IMR-90 (cell line): ENCODE measurements at regions not wholly inside any gene's neighbourhood (a gene's known extent, or its start where the extent isn't known, plus 50 kb on each side); places are given as distances from the start of the nearest gene placed in this dataset.

ENCODE experiments used
- ATAC-seq: fragments of 200-7000 bp; cut with Tn5 transposase; 2 replicates; pipeline ENCODE4 v1.9.1; 2020; ENCODE audit warnings: low read depth, mild to moderate bottlenecking, moderate library complexity
- BruUV-seq: library from RNA; stranded (reverse); fragments of 400-500 nt; replicated peaks from 2 replicates; lab custom pipeline; 2021; lab: Mats Ljungman, UMichigan
- CTCF ChIA-PET: fragments of 300-600 bp; formaldehyde crosslinking; extraction: SDS; loops from one replicate; lab custom pipeline; 2021; ENCODE audit warnings: antibody characterized with exemption; lab: Yijun Ruan, JAX
- POLR2A ChIA-PET: fragments of 300-600 bp; sonication (Branson Sonifier 250); formaldehyde crosslinking; loops from one replicate; lab custom pipeline; 2022; ENCODE audit warnings: antibody characterized with exemption; ENCODE audit not compliant: unreplicated experiment; lab: Charles Lee
- DNase-seq: peaks from one replicate; pipeline ENCODE4 v3.0.0; 2013
- H2AFZ ChIP-seq: replicated peaks from 2 replicates; pipeline ENCODE3; 2013; ENCODE audit warnings: low read length, mild to moderate bottlenecking; ENCODE audit not compliant: poor library complexity
- H2AK5ac ChIP-seq: 2 replicates; pipeline ENCODE4 v1.6.1; 2013; ENCODE audit warnings: low read depth, low read length, inconsistent platforms
- H2AK9ac ChIP-seq: replicated peaks from 2 replicates; pipeline ENCODE3; 2013; ENCODE audit warnings: mild to moderate bottlenecking, low read depth, low read length, moderate library complexity; ENCODE audit not compliant: poor library complexity
- H2BK120ac ChIP-seq: 2 replicates; pipeline ENCODE4 v1.6.1; 2013; ENCODE audit warnings: low read depth, low read length, inconsistent platforms
- H2BK15ac ChIP-seq: 3 replicates; pipeline ENCODE4 v1.6.1; 2013; ENCODE audit warnings: low read depth, low read length, inconsistent platforms
- H2BK20ac ChIP-seq: 2 replicates; pipeline ENCODE4 v1.6.1; 2013; ENCODE audit warnings: low read depth, mild to moderate bottlenecking, inconsistent platforms, low read length, moderate library complexity
- H2BK5ac ChIP-seq: 2 replicates; pipeline ENCODE4 v1.6.1; 2013; ENCODE audit warnings: mild to moderate bottlenecking, low read depth, low read length, inconsistent platforms; ENCODE audit not compliant: poor library complexity, severe bottlenecking
- H3K14ac ChIP-seq: replicated peaks from 2 replicates; pipeline ENCODE4 v1.6.1; 2013; ENCODE audit warnings: low read depth, low read length, inconsistent platforms
- H3K18ac ChIP-seq: 2 replicates; pipeline ENCODE4 v1.6.1; 2013; ENCODE audit warnings: low read depth, low read length, control low read depth
- H3K23ac ChIP-seq: 2 replicates; pipeline ENCODE4 v1.6.1; 2013; ENCODE audit warnings: low read depth, low read length, inconsistent platforms
- H3K27ac ChIP-seq: 2 replicates; pipeline ENCODE4 v1.5.1; 2013; ENCODE audit warnings: mild to moderate bottlenecking, control low read depth, low read length; ENCODE audit not compliant: insufficient read depth
- H3K27me3 ChIP-seq: 2 replicates; pipeline ENCODE4 v1.6.1; 2013; ENCODE audit warnings: low read length; ENCODE audit not compliant: control insufficient read depth, insufficient read depth
- H3K36me3 ChIP-seq: 2 replicates; pipeline ENCODE4 v1.6.1; 2013; ENCODE audit warnings: low read length, mixed read lengths; ENCODE audit not compliant: control insufficient read depth, insufficient read depth
- H3K4ac ChIP-seq: 2 replicates; pipeline ENCODE4 v1.6.1; 2013; ENCODE audit warnings: low read depth, low read length, inconsistent platforms
- H3K4me1 ChIP-seq: 2 replicates; pipeline ENCODE4 v1.6.1; 2013; ENCODE audit warnings: low read length, mixed read lengths; ENCODE audit not compliant: control insufficient read depth, insufficient read depth
- H3K4me2 ChIP-seq: 2 replicates; pipeline ENCODE4 v1.6.1; 2013; ENCODE audit warnings: low read depth, mild to moderate bottlenecking, control low read depth, low read length, moderate library complexity
- H3K4me3 ChIP-seq: 2 replicates; pipeline ENCODE4 v1.5.1; 2013; ENCODE audit warnings: low read depth, mild to moderate bottlenecking, control low read depth, low read length, moderate library complexity; ENCODE audit not compliant: insufficient read depth
- H3K56ac ChIP-seq: 2 replicates; pipeline ENCODE4 v1.6.1; 2013; ENCODE audit warnings: low read length, inconsistent platforms; ENCODE audit not compliant: insufficient read depth; ENCODE audit errors: extremely low read depth
- H3K79me1 ChIP-seq, 2 experiments: 2 replicates each; pipeline ENCODE4 v1.6.1; 2013; ENCODE audit warnings: low read length in 2 of 2, inconsistent platforms in 1 of 2, low read depth in 1 of 2
- H3K9ac ChIP-seq: 2 replicates; pipeline ENCODE4 v1.6.1; 2013; ENCODE audit warnings: low read depth, low read length, control low read depth
- H3K9me1 ChIP-seq: 2 replicates; pipeline ENCODE4 v1.6.1; 2013; ENCODE audit warnings: low read length, inconsistent platforms; ENCODE audit not compliant: insufficient read depth
- H3K9me3 ChIP-seq: 2 replicates; pipeline ENCODE4 v1.6.1; 2013; ENCODE audit warnings: low read length; ENCODE audit not compliant: control insufficient read depth, insufficient read depth
- H4K20me1 ChIP-seq: 2 replicates; pipeline ENCODE4 v1.6.1; 2013; ENCODE audit warnings: low read length, inconsistent platforms; ENCODE audit not compliant: insufficient read depth
- H4K5ac ChIP-seq: 2 replicates; pipeline ENCODE4 v1.6.1; 2013; ENCODE audit warnings: mild to moderate bottlenecking, low read depth, low read length, control low read depth
- H4K8ac ChIP-seq, 2 experiments: 2 replicates each; pipeline ENCODE4 v1.6.1; 2013; ENCODE audit warnings: low read depth in 2 of 2, low read length in 2 of 2, control low read depth in 1 of 2, inconsistent platforms in 1 of 2
- H4K91ac ChIP-seq: 2 replicates; pipeline ENCODE4 v1.6.1; 2013; ENCODE audit warnings: low read depth, low read length, inconsistent platforms; ENCODE audit not compliant: insufficient read depth
- BHLHE40 ChIP-seq: fragments of 150-350 bp; IDR thresholded peaks from 2 replicates; pipeline ENCODE4 v1.6.1; 2016; ENCODE audit warnings: mild to moderate bottlenecking, low read depth, low read length
- CEBPB ChIP-seq: IDR thresholded peaks from 2 replicates; pipeline ENCODE4 v1.6.1; 2012; ENCODE audit warnings: low read depth, low read length, improper control_type of control experiment
- MAFK ChIP-seq: IDR thresholded peaks from 2 replicates; pipeline ENCODE4 v1.6.1; 2012; ENCODE audit warnings: low read depth, low read length, improper control_type of control experiment
- MAZ ChIP-seq: IDR thresholded peaks from 2 replicates; pipeline ENCODE4 v1.6.1; 2012; ENCODE audit warnings: low read depth, mild to moderate bottlenecking, low read length, improper control_type of control experiment, moderate library complexity, borderline replicate concordance
- RCOR1 ChIP-seq: IDR thresholded peaks from 2 replicates; pipeline ENCODE4 v1.6.1; 2012; ENCODE audit warnings: mild to moderate bottlenecking, low read length, improper control_type of control experiment; ENCODE audit not compliant: insufficient replicate concordance
- RFX5 ChIP-seq: IDR thresholded peaks from 2 replicates; pipeline ENCODE4 v1.8.0; 2012; ENCODE audit warnings: low read depth, mild to moderate bottlenecking, low read length, moderate library complexity
- SMC3 ChIP-seq: fragments of 150-350 bp; IDR thresholded peaks from 2 replicates; pipeline ENCODE4 v1.6.1; 2016; ENCODE audit warnings: low read depth, mild to moderate bottlenecking, antibody characterized with exemption, low read length, moderate library complexity
- WGBS, 2 experiments: methylation state at CpG; one replicate each; pipeline versions ENCODE4 v1.1.5 to v1.1.7; 2013; ENCODE audit warnings: missing lambda C conversion rate in 2 of 2; ENCODE audit not compliant: insufficient read length in 1 of 2; ENCODE audit errors: extremely low coverage in 2 of 2; 5-methylcytosine and 5-hydroxymethylcytosine counted together
- dilution Hi-C: fragments of 300-500 bp; cut with HindIII; formaldehyde crosslinking; loops from one replicate; pipeline ENCODE4 v1.14.3; 2018; ENCODE audit warnings: low sequenced_read_pairs; ENCODE audit not compliant: unreplicated experiment
- in situ Hi-C: fragments of 300-500 bp; cut with MboI; formaldehyde crosslinking; loops from 3 replicates; pipeline ENCODE4 v1.14.3; 2019; ENCODE audit warnings: low sequenced_read_pairs, inconsistent platforms, mixed read lengths
- intact Hi-C: fragments of 100-400 bp; cut with micrococcal nuclease; formaldehyde crosslinking; loops from 2 replicates; pipeline ENCODE4 v1.10.0; 2022
- TF ChIP-seq, protein P1 (sequence below): fragments of 150-350 bp; IDR thresholded peaks from 2 replicates; pipeline ENCODE4 v1.6.1; 2016; ENCODE audit warnings: low read depth, mild to moderate bottlenecking, low read length, moderate library complexity, borderline replicate concordance
- TF ChIP-seq, protein P2 (sequence below): conservative IDR thresholded peaks from 2 replicates; pipeline ENCODE4 v1.5.1; 2012; ENCODE audit warnings: mild to moderate bottlenecking, low read depth, low read length, improper control_type of control experiment

DNA sequence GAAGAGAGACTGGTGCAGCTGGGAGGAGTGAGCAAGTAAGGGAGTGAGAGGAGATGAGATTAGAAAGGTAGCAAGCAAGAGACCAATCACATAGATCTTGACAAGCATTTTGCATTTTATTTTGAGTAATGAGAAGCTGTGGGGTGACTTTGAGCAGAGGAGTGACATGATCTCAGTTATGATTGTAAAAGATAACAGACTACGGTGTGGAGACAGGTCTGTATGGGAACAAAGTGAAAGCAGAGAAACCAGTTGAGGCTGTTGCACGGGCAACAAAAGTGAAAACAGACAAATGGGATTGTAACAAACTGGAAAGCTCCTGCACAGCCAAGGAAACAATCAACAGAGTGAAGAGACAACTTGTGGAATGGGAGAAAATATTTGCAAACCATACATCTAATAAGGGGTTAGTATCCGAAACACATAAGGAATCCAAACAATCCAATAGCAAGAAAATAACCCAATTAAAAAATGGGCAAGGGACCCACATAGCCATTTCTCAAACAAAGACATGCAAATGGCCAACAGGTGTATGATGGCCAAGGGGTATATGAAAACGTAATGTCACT lies 68.4 kb downstream of the SNRPE start:
- WGBS, 2 experiments, result 43% methylated on average over 1 of the region's 4 CpGs; no CpG with 5 or more reads in 1 of the 2 experiments
- TF ChIP-seq, protein P1, sequence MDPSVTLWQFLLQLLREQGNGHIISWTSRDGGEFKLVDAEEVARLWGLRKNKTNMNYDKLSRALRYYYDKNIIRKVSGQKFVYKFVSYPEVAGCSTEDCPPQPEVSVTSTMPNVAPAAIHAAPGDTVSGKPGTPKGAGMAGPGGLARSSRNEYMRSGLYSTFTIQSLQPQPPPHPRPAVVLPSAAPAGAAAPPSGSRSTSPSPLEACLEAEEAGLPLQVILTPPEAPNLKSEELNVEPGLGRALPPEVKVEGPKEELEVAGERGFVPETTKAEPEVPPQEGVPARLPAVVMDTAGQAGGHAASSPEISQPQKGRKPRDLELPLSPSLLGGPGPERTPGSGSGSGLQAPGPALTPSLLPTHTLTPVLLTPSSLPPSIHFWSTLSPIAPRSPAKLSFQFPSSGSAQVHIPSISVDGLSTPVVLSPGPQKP, result no peak
- TF ChIP-seq RFX5, result no peak
- TF ChIP-seq, protein P2, sequence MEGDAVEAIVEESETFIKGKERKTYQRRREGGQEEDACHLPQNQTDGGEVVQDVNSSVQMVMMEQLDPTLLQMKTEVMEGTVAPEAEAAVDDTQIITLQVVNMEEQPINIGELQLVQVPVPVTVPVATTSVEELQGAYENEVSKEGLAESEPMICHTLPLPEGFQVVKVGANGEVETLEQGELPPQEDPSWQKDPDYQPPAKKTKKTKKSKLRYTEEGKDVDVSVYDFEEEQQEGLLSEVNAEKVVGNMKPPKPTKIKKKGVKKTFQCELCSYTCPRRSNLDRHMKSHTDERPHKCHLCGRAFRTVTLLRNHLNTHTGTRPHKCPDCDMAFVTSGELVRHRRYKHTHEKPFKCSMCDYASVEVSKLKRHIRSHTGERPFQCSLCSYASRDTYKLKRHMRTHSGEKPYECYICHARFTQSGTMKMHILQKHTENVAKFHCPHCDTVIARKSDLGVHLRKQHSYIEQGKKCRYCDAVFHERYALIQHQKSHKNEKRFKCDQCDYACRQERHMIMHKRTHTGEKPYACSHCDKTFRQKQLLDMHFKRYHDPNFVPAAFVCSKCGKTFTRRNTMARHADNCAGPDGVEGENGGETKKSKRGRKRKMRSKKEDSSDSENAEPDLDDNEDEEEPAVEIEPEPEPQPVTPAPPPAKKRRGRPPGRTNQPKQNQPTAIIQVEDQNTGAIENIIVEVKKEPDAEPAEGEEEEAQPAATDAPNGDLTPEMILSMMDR, result no peak
- no peak for TF ChIP-seq SMC3
- no peak for TF ChIP-seq RCOR1
- TF ChIP-seq MAFK, result no peak
- TF ChIP-seq CEBPB, result no peak
- TF ChIP-seq BHLHE40, result no peak
- no peak for TF ChIP-seq MAZ

More for the DNA sequence above, 68.4 kb downstream of the SNRPE start:
- peaks cover 6% of the 10 kb centered on the region; the same call in 1 of the 2 replicates for H4K20me1 ChIP-seq
- H2AK5ac ChIP-seq, result no peak overlapping the region
- no peaks in the 10 kb centered on the region for H3K9me1 ChIP-seq
- no peak overlapping the region for H2AFZ ChIP-seq
- DNase-seq (no peak), ATAC-seq (no peak)
- H3K14ac ChIP-seq, result no peak overlapping the region
- no peak overlapping the region for H3K9ac ChIP-seq
- H4K5ac ChIP-seq, result no peak overlapping the region
- H3K36me3 ChIP-seq, result no peaks in the 10 kb centered on the region
- H2BK15ac ChIP-seq, result no peak overlapping the region
- peaks cover 5% of the 10 kb centered on the region for H3K27me3 ChIP-seq
- H3K27ac ChIP-seq, result no peak overlapping the region
- no peaks in the 10 kb centered on the region for H3K79me1 ChIP-seq
- no peak overlapping the region for H2AK9ac ChIP-seq
- H2BK20ac ChIP-seq, result no peak overlapping the region
- in situ Hi-C loops, result no loop called here
- no TSS peak for BruUV-seq
- H3K56ac ChIP-seq, result no peak overlapping the region
- H3K4me1 ChIP-seq, result no peaks in the 10 kb centered on the region; the same call in 1 of the 2 replicates
- H3K9me3 ChIP-seq, result no peaks in the 10 kb centered on the region; the same call in 1 of the 2 replicates
- intact Hi-C loops, result no loop called here
- dilution Hi-C loops, result no loop called here
- H4K8ac ChIP-seq, result no peak overlapping the region
- no peak overlapping the region for H3K4ac ChIP-seq
- no peak overlapping the region for H3K23ac ChIP-seq
- ChIA-PET CTCF (interaction anchor here (0.9 kb wide), 1 partner anchor 24 kb away, joined by 3 read pairs; no protein-coding TSS in a partner anchor), POLR2A (no interaction called here)
- H3K4me2 ChIP-seq, result no peak overlapping the region
- no peak overlapping the region for H2BK120ac ChIP-seq
- H3K18ac ChIP-seq, result no peak overlapping the region
- H3K4me3 ChIP-seq, result no peak overlapping the region
- H2BK5ac ChIP-seq, result no peak overlapping the region
- H4K91ac ChIP-seq, result no peak overlapping the region
